GM18502 (cell line): ENCODE measurements at regions not wholly inside any gene's neighbourhood (a gene's known extent, or its start where the extent isn't known, plus 50 kb on each side); places are given as distances from the start of the nearest gene placed in this dataset.
"Not testable (repeated sequence)": the region's sequence is repeated elsewhere in the genome, so short reads cannot be mapped to it uniquely, and the experiment has no call there.

ENCODE experiments used
- ATAC-seq: cut with Tn5 transposase; IDR thresholded peaks from one replicate; pipeline ENCODE4 v1.9.1; 2021; ENCODE audit warnings: mild to moderate bottlenecking; ENCODE audit not compliant: unreplicated experiment, poor library complexity

DNA sequence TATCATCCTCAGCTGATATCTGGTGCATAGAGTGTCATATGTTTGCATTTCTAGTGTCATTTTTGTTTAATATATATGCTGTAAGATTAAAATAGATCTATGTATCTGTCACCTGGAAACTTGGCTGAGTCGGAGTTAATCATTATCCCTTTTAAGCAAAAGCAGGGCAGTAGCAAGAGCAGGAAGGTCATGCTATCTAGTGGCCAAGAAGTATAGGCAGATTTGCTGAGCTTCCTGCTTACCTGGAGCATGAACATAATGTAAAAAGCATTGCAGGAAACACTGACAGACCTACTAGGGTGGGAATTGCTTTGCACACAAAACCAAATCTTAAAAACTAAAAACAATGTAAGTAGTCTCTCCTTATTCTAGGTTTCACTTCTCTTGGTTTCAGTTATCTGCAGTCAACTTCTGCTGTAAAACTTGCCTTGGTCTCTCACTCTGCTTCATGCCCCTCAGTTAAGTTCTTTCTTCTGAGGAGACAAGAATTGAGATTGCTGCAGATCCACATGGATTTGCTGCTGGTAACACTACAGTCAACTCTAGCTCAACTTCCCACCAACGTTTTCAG lies 295.3 kb downstream of the CDH7 start:
- ATAC-seq = no peak

DNA sequence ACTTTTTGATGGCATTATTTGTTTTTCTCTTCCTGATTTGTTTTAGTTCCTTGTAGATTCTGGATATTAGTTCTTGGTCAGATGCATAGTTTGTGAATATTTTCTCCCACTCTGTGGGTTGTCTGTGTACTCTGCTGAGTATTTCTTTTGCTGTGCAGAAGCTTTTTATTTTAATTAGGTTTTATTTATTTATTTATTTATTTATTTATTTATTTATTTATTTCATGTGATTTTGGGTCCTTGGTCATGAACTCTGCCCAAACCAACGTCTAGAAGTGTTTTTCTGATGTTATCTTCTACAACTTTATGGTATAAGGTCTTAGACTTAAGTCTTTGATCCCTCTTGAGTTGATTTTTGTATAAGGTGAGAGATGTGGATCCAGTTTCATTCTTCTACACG lies 292.2 kb downstream of the CDH7 start:
- no peak for ATAC-seq

DNA sequence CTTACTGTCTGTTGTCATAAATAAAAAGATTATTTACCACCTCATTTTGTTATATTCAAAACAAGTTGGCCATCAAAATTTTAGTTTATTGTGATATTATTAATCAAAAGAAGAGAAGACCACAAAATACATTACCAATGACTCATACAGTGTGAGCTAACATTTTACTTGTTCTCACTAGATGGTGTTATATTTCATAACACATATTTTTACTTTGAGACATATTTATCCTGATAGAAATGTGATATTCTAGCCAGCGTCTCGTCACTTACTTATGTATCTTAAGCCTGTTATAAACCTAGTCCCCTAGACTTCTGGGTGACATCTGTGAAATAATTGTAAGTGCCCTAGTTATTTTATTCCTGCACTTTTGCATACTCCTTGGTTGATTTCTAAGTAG lies 263.2 kb downstream of the CDH7 start:
- ATAC-seq = no peak

DNA sequence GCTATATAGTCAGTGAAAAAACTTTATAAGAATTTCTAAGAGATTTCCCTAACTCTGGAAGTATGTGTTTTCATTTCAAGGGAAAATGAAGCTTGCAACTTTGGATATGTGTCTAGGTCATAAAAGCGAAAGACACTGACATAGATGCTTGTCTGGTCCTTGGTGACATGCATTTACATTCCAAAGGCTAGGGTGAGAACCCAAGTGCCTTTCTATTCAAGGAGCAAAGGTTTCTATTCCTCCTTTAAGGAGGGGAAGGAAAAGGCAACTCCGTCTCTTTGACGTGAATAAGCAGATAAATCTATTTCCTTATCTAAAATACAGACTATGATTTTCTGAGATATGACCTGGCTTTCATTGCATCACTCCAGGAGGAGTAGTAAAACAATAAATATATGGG lies 261.1 kb downstream of the CDH7 start:
- no peak for ATAC-seq

DNA sequence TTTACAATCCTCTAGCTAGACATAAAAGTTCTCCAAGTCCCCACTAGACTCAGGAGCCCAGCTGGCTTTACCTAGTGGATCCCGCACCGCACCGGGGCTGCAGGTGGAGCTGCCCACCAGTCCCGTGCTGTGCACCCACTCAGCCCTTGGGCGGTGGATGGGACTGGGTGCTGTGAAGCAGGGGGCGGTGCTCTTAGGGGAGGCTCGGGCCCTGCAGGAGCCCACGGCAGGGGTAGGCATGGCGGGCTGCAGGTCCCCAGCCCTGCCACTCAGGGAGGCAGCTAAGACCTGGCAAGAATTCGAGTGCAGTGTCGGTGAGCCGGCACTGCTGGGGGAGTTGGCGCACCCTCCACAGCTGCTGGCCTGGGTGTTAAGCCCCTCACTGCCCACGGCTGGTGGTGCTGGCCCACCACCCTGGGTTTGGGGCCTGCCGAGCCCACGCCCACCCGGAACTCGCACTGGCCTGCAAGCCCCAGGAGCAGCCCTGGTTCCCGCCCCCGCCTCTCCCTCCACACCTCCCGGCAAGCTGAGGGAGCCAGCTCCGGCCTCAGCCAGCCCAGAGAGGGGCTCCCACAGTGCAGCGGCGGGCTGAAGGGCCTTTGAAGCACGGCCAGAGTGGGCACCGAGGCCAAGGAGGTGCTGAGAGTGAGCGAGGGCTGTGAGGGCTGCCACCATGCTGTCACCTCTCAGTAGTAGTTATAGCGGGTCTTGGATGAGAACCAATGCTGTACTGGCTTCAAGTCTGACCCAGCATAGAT lies 255.2 kb downstream of the CDH7 start:
- no peak for ATAC-seq

DNA sequence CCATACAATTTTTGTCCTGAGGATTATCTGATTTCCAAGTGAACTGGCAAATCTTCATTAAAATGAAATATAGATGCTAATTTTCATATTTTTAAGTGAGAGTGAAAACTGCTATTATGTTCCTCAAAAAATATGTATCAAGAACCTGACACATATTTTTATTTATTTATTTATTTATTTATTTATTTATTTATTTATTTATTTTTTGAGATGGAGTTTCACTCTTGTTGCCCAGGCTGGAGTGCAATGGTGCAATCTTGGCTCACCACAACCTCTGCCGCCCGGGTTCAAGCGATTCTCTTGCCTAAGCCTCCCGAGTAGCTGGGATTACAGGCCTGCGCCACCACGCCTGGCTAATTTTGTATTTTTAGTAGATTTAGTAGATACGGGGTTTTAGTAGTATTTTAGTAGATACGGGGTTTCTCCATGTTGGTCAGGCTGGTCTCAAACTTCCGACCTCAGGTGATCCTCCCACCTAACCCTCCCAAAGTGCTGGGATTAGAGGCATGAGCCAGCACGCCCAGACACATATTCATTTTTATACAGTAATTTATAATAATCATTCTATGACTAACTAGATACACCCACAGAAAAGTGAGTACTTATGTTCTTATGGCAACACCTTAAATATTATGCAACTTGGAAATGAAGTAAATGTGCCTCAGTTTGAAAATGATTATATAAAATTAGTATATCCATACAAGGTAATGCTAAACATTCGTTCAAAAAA lies 248.3 kb downstream of the CDH7 start:
- not testable (repeated sequence) for ATAC-seq

DNA sequence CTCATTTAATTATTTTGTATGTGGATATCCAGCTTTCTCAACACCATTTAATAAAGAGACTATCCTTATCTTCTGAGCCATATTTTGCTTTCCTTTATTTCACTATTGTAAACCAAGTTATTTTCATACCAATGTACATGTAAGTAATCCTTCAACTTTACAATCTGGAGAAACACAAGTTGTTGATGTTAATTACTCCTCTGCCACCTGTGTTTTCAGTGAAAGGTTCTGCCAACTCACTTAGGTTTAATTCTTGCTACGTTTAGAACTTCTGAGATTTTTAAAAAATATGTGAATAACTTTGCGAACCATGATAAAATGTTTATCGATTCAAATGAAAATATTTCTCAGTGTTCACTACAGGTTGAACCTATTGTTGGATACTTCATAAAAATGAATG lies 244.4 kb downstream of the CDH7 start:
- ATAC-seq = no peak

DNA sequence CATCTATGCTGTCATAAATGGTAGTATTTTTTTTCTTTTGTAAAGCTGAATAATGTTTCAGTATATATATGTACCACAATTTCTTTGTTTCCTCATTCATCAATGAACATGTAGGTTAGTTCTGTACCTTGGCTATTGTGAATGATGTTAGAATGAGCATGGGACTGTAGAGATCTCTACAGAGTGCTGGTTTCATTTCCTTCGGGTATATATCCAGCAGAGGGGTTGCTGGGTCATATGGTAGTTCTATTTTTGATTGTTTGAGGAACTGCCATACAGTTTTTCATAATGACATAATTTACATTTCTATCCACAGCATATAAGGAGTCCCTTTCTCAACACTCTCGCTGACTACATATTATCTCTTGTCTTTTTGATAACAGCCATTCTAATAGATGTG lies 243.5 kb downstream of the CDH7 start:
- peak; percentile 57 for ATAC-seq

DNA sequence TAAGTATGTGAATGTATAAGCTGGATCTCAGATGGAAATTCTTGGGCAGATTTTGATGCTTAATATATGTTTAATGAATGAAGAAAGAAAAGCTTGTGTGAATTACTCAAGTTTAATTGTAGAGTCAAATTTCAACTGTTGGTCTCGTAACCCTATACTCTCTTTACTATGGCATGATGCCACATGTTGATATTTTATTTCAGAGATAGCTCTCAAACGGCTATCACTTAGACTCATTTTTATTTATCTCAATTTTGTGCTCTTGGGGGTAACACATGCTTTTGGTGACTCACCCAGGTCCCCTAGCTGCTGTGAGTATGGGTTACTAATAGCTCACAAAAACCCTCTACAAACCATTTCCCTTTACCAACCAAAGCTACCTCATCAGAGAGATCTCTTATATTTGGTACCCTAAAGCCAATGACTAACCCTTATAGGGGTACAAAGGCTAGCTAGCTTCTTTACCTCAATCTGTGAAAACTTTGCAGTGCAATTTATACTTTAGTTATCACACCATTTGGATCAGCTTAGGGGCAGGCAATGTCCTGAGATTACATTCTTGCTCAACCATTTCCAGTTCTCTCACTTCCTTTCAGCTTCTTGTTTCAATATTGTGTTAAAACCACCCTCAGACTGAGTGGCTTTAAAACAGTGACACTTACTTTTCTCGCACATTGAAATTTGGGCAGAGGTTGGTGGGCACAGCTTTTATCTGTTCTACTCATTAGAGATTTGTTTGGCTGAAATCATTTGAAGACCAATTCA lies 240.3 kb downstream of the CDH7 start:
- ATAC-seq = no peak

DNA sequence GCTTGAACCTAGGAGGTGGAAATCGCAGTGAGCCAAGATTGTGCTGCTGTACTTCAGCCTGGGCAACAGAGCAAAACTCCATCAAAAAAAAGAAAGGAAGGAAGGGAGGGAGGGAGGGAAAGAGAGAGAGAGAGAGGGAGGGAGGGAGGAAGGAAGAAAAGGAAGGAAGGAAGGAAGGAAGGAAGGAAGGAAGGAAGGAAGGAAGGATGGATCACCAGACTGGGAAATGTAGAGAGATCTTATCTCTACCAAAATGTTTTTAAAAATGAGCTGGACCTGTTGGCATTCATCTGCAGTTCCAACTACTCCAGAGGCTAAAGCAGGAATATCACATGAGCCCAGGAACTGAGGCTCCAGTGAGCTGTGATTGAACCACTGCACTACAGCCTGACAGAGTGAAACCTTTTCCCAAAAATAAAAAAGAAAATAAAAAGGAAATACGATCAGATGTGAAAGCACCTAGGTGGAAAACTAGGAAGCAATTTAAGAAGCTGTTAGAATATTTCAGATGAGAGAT lies 239.4 kb downstream of the CDH7 start:
- ATAC-seq = no peak

DNA sequence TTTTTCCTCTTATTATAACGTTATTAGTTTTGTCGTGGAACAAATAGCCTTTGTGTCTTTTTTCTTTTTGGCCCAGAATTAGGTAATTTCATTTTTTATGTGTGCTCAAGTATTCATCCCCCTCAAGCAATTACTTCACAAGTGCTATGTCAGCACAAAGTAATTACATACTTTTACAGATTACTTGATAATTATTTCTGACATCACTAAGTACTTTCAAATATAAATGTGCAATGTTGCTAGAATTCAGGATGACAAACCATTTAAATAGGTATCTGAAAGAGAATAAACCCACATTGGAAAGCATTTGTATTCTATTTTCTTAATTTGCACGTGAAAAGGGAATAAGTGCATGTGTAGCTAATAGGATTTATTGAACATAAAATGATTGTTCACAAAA lies 238.2 kb downstream of the CDH7 start:
- ATAC-seq = no peak

DNA sequence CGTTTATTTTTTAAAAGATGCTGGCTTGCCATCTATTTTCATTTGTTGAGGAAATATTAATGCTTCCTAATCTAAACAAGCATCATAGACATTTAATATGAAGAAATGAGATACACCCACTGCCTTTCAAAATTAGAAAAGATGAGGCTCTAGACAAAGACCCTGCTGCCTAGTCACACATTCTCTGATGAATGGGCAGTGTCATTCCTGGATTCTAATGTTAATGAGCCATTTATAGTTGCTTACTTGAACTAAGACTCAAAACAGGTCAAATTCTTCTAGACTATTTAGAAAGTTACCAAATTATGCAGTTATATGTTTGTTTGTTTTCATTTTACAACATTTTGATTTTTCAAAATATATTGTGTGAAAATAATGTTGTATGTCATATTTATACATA lies 237.6 kb downstream of the CDH7 start:
- ATAC-seq = no peak

DNA sequence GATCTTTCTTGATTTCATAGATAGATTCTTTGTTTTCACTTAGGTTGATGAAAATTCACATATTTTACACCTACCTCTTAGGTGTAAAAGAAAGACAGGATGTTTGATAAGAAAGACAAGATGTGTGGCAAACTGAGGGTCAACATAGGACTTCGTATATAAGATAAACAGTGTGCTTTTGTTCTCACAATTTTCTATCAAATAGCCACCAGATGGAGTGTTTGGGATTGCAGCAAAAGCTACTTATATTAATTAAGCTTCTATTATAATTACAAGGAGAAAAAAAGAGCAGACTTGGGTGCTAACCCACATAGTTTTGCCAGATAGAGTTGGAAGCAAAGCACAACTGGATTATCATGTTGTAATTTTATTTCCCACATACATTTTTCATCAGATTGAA lies 232.9 kb downstream of the CDH7 start:
- no peak for ATAC-seq

DNA sequence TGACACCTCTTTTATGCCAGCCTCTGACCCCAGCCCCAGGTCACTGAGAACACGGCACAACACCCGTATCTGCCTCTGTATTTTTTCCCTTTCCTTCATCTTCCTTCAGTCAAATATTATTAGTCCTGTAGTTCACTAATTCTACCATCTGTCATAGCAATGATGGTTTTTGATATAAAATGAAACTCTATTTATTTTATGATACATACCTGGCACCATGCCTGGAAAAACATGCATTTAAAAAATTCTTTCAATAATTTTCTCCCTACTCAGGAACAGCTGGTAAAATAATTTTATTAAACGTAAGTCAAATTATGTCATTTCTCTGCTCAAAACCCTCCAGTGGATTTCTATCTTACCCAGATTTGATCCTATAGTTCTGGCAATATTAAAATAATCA lies 224.7 kb downstream of the CDH7 start:
- no peak for ATAC-seq

DNA sequence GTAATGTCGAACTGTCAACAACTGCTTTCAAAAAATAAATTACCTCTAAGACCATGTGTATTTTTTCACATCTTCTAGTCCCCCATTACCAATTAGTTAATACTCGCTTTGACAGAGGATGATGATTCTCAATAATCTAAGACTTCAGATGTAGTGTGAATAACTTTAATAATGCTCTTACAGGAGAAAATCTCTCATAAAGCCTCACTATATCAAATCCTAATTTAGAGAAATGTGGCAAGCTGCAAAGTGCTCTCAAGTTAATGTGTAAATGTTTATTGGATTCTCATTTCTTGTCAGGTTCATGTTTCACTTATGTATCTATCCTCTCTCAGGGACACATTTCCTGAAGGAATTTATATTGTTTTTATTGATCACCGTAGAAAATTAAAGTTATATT lies 223.9 kb downstream of the CDH7 start:
- no peak for ATAC-seq

DNA sequence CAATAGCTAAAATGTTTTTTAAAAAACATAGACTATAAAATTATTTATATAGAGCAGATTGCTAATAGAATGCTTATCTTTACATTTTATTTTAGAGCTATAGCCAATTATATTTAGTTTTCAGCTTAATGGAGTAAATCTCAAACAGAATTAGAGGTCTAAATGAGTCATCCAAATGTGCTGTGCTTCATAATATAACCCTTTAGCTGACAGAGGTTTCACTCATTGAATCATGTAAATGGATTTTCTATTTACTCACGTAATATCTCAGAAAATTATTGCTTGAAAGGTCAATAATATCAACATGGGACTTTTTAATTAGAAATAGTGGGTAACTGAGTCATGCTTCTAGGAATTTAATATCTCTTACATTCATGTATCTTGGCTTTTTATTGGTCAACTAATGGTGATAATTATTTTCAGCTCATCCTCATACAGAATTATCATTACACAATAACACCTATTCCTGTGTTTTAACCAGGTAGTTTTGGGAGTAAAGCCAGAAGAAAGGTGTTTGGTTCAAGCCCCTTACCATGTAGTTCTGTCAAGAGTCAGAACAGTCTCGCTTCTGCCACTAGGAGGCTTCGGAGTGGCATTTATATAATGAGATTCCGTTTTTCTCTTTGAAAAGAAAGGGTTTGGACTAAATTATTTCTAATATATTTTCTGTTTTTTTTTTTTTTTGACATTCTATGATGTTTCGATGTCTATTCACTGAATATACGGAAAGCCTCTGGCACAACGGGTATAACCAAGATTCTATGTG lies 217.6 kb downstream of the CDH7 start:
- no peak for ATAC-seq

DNA sequence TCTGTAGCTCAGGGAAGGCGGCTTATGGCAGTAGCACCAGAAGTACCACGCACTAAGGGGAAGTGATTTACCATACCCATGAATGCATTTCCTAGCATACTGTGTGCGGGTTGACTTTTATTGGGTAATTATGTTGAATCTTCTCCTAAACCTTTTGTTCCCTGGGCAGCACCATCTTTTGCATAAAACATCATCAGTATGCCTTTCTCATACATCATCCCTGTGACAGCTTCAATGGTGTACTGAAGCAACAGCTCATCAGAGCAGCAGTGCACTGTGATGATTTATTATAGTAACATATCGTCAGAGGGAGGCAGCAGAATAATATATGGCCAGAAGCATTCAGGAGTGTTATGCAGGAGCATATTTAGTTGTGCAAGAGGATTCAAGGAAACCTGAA lies 204.9 kb downstream of the CDH7 start:
- no peak for ATAC-seq

DNA sequence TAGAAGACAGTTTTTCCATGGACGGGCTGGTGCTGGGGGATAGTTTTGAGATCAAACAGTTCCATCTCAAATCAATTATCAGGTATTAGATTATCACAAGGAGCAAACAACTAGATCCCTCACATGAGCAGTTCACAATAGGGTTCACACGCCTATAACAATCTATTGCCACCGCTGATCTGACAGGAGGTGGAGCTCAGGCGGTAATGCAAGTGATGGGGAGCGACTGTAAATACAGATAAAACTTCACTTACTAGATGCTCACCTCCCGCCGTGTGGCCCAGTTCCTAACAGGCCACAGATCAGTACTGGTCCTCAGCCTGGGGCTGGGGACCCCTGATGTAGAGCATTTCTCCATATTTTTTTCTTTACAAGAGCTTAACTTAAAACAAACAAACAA lies 203.6 kb downstream of the CDH7 start:
- ATAC-seq = no peak

DNA sequence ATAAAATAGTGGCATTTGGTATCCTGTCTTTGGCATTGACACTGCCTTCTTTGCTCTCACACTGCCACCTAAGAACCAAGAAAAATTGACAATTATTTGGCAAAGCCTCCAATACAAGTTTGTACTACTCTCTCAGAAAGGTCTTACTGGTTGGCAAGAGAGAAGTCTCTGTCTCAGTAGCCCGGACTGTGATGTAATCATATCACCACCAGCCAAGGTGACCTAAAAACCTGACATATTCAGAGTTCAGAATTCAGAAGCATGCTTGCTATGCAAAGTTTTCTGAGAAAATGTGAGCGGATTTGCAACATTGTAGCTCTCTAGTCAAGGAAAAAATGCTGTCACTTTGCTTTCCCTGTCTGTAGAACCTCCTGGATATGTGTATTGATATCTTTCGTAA lies 196.0 kb downstream of the CDH7 start:
- ATAC-seq = no peak

DNA sequence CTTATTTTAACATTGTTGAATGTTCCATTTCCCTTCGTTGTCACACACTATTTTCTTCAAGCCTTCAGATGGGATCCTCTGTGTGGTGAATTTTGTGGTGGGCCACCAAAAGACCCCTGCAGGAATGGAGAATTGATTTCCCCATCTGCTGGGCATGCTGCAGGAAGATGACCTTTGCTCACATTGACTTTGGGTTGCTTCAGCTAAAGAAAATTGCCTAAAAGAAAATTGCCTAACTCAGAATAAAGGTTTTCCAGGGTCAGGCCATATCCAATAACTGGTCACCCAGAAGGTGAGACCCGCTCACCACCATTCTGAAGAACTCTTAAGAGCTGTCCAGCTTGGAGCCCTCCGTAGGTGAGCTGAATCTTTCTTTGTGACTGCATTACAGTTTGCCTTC lies 192.5 kb downstream of the CDH7 start:
- ATAC-seq = no peak
